ENCODE measurements at regions not wholly inside any gene's neighbourhood (a gene's known extent, or its start where the extent isn't known, plus 50 kb on each side); places are given as distances from the start of the nearest gene placed in this dataset.

DNA sequence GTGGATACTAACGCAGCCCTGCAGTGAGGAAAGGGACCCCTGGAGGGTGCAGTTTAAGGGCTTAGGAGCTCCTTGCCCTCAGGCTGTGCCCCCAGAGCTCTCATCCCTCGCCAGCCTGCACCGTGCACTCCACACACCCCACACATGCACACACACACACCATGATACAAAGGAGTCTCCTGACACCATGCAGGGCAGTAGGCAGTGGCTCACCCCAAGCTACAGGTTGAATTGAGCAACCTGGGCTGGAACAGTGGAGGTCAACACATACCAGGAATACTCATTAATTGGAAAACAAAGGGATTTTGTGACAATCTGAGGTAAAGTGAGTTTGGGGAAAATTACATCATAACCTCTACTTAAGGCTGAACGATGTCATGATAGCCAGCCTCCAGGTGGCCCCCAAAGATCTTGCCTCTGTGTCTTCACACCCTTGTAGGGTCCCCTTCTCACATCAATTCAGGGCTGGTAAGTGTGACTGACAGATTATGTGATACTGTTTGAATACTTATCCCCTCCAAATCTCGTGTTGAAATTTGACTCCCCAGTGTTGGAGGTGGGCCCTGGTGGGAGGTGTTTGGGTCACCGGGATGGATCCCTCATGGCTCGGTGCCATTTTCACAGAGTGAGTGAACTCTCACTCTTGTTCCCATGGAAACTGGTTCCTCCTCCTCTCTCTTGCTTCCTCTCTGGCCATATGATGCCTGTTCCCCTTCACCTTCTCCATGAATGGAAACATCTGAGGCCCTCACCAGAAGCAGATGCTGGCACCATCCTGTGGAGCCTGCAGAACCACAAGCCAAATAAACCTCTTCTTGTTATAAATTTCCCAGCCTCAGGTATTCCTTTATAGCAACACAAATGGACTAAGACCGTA lies 111.0 kb upstream of the RAB4A start:
- no peak for TF ChIP-seq POLR2A (IDR thresholded peaks at IDR 0.05)
- TF ChIP-seq, protein P1, sequence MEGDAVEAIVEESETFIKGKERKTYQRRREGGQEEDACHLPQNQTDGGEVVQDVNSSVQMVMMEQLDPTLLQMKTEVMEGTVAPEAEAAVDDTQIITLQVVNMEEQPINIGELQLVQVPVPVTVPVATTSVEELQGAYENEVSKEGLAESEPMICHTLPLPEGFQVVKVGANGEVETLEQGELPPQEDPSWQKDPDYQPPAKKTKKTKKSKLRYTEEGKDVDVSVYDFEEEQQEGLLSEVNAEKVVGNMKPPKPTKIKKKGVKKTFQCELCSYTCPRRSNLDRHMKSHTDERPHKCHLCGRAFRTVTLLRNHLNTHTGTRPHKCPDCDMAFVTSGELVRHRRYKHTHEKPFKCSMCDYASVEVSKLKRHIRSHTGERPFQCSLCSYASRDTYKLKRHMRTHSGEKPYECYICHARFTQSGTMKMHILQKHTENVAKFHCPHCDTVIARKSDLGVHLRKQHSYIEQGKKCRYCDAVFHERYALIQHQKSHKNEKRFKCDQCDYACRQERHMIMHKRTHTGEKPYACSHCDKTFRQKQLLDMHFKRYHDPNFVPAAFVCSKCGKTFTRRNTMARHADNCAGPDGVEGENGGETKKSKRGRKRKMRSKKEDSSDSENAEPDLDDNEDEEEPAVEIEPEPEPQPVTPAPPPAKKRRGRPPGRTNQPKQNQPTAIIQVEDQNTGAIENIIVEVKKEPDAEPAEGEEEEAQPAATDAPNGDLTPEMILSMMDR (IDR thresholded peaks at IDR 0.05): no peak
- Histone ChIP-seq H3K27ac (peak overlapping the region in 3 of 12 donors; percentile 3 to 90 (median 22)), H3K4me3 (no peak overlapping the region), H3K36me3 (no peaks in the 10 kb centered on the region), H3K27me3 (peaks cover 0 to 4% (median 0%) of the 10 kb centered on the region in 9 donors), H3K4me1 (peaks cover 0 to 60% (median 2%) of the 10 kb centered on the region in 12 donors), H3K9me3 (no peaks in the 10 kb centered on the region)
- intact Hi-C loops (cut with DNase I): loop anchor here (5.0 to 10.0 kb wide), 11 partner anchors 55 to 495 kb away; partner anchors contain the start of gene RHOU (in 5 of the 10)
- DNase-seq (no peak), ATAC-seq (no peak)
- 70 to 74% (median 73%) methylated on average over 8 of the region's 8 CpGs for WGBS, 4 donors

DNA sequence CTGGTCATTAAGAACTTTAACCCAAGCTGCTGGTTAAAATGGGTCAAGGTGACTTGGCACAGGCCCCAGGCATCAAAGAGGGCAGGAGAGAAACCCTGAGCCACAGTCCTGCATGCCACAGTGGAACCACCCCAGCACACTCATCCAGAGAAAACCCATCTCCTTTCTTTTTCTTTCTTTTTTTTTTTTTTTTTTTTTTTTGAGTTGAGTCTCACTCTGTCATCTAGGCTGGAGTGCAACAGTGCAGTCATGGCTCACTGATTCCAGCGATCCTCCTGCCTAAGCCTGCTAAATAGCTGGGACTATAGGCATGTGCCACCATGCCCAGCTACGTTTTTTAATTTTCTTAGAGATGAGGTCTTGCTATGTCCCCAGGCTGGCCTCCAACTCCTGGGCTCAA lies 109.2 kb upstream of the RAB4A start:
- Histone ChIP-seq H3K27ac (no peak overlapping the region), H3K9me3 (no peaks in the 10 kb centered on the region), H3K4me1 (peaks cover 0 to 50% (median 0%) of the 10 kb centered on the region in 12 donors), H3K36me3 (no peaks in the 10 kb centered on the region), H3K27me3 (peaks cover 0 to 4% (median 0%) of the 10 kb centered on the region in 9 donors), H3K4me3 (no peak overlapping the region)
- ATAC-seq (no peak), DNase-seq (no peak)
- TF ChIP-seq POLR2A (IDR thresholded peaks at IDR 0.05): no peak
- TF ChIP-seq, protein P1 (IDR thresholded peaks at IDR 0.05): no peak
- intact Hi-C loops (cut with DNase I): loop anchor here in 1 of 10 donors (10.0 kb wide), 1 partner anchor 57 kb away; no protein-coding TSS in a partner anchor
- WGBS, 4 donors: 89 to 96% (median 91%) methylated on average over 2 of the region's 2 CpGs

DNA sequence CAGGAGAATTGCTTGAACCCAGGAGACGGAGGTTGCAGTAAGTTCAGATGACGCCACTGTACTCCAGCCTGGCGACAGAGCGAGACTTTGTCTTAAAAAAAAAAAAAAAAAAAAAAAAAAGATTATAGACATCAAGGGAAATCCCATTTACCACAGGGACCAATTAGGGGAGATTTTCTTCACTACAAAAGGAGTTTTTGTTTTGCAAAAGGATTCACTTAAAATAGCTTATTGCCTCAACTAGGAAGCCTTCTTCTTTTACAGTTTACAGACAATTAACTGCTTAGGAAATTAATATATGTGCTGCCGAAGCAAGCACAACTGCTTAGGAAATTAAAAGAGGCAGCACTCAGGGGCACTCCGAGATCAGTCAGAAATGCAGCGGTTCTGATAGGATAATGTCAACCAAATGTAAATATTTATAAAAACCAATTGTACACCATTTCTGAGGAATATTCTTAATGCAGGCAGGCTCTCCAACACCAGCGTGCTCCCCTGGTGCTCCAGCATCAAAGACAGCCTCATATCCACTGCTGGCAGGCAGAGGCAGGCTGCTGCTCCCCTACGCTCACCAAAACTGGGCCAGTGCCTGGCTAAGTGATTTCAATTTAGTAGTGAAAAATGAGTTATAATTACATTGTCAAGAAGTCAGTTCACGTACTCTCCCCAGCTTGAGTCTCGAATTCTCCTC lies 107.9 kb upstream of the RAB4A start:
- H3K27me3 ChIP-seq: peaks cover 0 to 4% (median 0%) of the 10 kb centered on the region in 9 donors
- ATAC-seq (no peak), DNase-seq (no peak)
- H3K4me3 ChIP-seq: no peak overlapping the region
- 88 to 93% (median 91%) methylated on average over 11 of the region's 11 CpGs for WGBS, 4 donors
- H3K36me3 ChIP-seq: no peaks in the 10 kb centered on the region
- TF ChIP-seq POLR2A (IDR thresholded peaks at IDR 0.05): no peak
- TF ChIP-seq, protein P1 (IDR thresholded peaks at IDR 0.05): no peak
- intact Hi-C loops (cut with DNase I): loop anchor here in 1 of 10 donors (10.0 kb wide), 1 partner anchor 58 kb away; no protein-coding TSS in a partner anchor
- H3K27ac ChIP-seq: no peak overlapping the region
- H3K4me1 ChIP-seq: peaks cover 0 to 38% (median 0%) of the 10 kb centered on the region in 12 donors
- H3K9me3 ChIP-seq: no peaks in the 10 kb centered on the region

DNA sequence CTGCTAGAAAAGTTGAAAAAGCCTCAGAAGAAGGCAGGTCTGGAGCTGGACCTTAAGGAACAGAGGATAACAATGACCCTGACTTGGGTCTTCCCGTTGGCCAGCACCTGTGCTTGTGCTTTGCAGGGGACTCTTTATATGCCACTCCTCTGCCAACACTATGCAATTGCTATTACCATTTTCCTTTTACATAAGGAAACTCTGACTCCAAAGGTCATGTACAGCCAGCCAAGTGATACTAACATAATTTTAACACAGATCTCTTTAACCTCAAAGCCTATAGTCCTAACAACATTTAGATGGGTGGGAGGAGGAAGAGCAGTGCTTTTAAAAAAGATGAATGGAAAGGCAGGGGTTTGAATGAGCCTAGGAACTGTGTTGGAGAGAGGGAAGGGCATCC lies 106.6 kb upstream of the RAB4A start:
- ATAC-seq: no peak
- 53 to 84% (median 63%) methylated on average over 1 of the region's 1 CpG for WGBS, 4 donors
- TF ChIP-seq, protein P1 (IDR thresholded peaks at IDR 0.05): no peak
- TF ChIP-seq POLR2A (IDR thresholded peaks at IDR 0.05): no peak

More for the DNA sequence above, 106.6 kb upstream of the RAB4A start:
- Histone ChIP-seq H3K27me3 (peaks cover 0 to 6% (median 0%) of the 10 kb centered on the region in 9 donors), H3K4me1 (peaks cover 0 to 26% (median 0%) of the 10 kb centered on the region in 12 donors), H3K9me3 (no peaks in the 10 kb centered on the region), H3K36me3 (no peaks in the 10 kb centered on the region), H3K4me3 (no peak overlapping the region), H3K27ac (no peak overlapping the region)
- DNase-seq: no peak
- intact Hi-C loops (cut with DNase I): loop anchor here in 1 of 10 donors (10.0 kb wide), 1 partner anchor 60 kb away; no protein-coding TSS in a partner anchor
